Breast epithelium (tissue), 4 donors: ENCODE measurements at regions not wholly inside any gene's neighbourhood (a gene's known extent, or its start where the extent isn't known, plus 50 kb on each side); places are given as distances from the start of the nearest gene placed in this dataset.
A peak's percentile ranks its signal among the peaks of the same experiment; 100 is the strongest.

Source experiments
- DNase-seq, 2 donors: peaks; one replicate each; pipeline ENCODE4 v3.0.0-alpha.2; 2019; ENCODE audit warnings: low spot score in 2 of 2
- H3K27ac ChIP-seq, 2 donors: fragments of 200-600 bp; sonication (generic) in 1 of 2; one replicate each; pipeline ENCODE4 v1.5.1; 2016 to 2019; ENCODE audit warnings: mild to moderate bottlenecking in 1 of 2
- H3K27me3 ChIP-seq, 2 donors: fragments of 200-600 bp; sonication (generic) in 1 of 2; one replicate each; pipeline versions ENCODE4 v1.5.1 to v1.6.0; 2017 to 2019; ENCODE audit warnings: control low read depth in 1 of 2, mild to moderate bottlenecking in 1 of 2
- H3K36me3 ChIP-seq: fragments of 200-600 bp; one replicate; pipeline ENCODE4 v1.5.1; 2019
- H3K4me1 ChIP-seq, 2 donors: fragments of 200-600 bp; sonication (generic); one replicate each; pipeline ENCODE4 v1.5.1; 2016 to 2019; ENCODE audit warnings: control low read depth in 1 of 2
- H3K4me3 ChIP-seq, 3 donors: fragments of 200-600 bp; sonication (generic); 1 replicate in 2 of 3; 2 replicates in 1 of 3; pipeline ENCODE4 v1.5.1; 2016 to 2019; ENCODE audit warnings: mild to moderate bottlenecking in 3 of 3, moderate library complexity in 2 of 3
- H3K9me3 ChIP-seq, 2 donors: fragments of 200-600 bp; sonication (generic) in 1 of 2; one replicate each; pipeline ENCODE4 v1.5.1; 2016 to 2019; ENCODE audit warnings: control low read depth in 1 of 2
- CTCF ChIP-seq, 3 donors: fragments of 450-650 bp; IDR thresholded peaks; one replicate each; pipeline ENCODE4 v1.5.1; 2016 to 2017; ENCODE audit warnings: antibody characterized with exemption in 3 of 3, mild to moderate bottlenecking in 3 of 3, moderate library complexity in 3 of 3
- POLR2A ChIP-seq: fragments of 450-650 bp; IDR thresholded peaks from one replicate; pipeline ENCODE4 v1.6.1; 2016; ENCODE audit warnings: antibody characterized with exemption, mild to moderate bottlenecking, moderate library complexity
- POLR2AphosphoS5 ChIP-seq, 3 donors: sonication (generic); formaldehyde crosslinking; IDR thresholded peaks; one replicate each; pipeline ENCODE4 v1.6.1; 2017; ENCODE audit warnings: antibody characterized with exemption in 3 of 3
- intact Hi-C: fragments of 100-400 bp; cut with DNase I; formaldehyde crosslinking; loops from one replicate; pipeline ENCODE4 v1.15.1; 2023; ENCODE audit warnings: low total_unique reads

- DNase-seq, result no peak
- intact Hi-C loops, result no loop called here
- no peaks in the 10 kb centered on the region for H3K36me3 ChIP-seq
- no peaks in the 10 kb centered on the region for H3K27me3 ChIP-seq
- H3K9me3 ChIP-seq, result no peaks in the 10 kb centered on the region
- TF ChIP-seq CTCF (IDR thresholded peaks at IDR 0.05) (no peak), POLR2A (no peak)
- H3K27ac ChIP-seq, result peak overlapping the region in 1 of 2 donors; percentile 9
- H3K4me3 ChIP-seq, result no peak overlapping the region
- H3K4me1 ChIP-seq, result no peaks in the 10 kb centered on the region
Observed at GRCh38 chr5:161105525-161105924, 253.5 kb upstream of the ATP10B start.

GRCh38 chr5:161098516-161098915, 246.5 kb upstream of the ATP10B start:
- Histone ChIP-seq H3K36me3 (no peaks in the 10 kb centered on the region), H3K27me3 (no peaks in the 10 kb centered on the region), H3K27ac (no peak overlapping the region), H3K4me3 (no peak overlapping the region), H3K9me3 (peaks cover 0 to 7% of the 10 kb centered on the region in 2 donors), H3K4me1 (no peaks in the 10 kb centered on the region)
- intact Hi-C loops, result no loop called here
- no peak for DNase-seq
- TF ChIP-seq POLR2AphosphoS5 (IDR thresholded peaks at IDR 0.05) (no peak), CTCF (IDR thresholded peaks at IDR 0.05) (no peak), POLR2A (no peak)

- H3K27ac ChIP-seq, result no peak overlapping the region
- TF ChIP-seq CTCF (IDR thresholded peaks at IDR 0.05) (no peak), POLR2AphosphoS5 (IDR thresholded peaks at IDR 0.05) (no peak), POLR2A (no peak)
- H3K27me3 ChIP-seq, result no peaks in the 10 kb centered on the region
- H3K4me1 ChIP-seq, result no peaks in the 10 kb centered on the region
- no peak for DNase-seq
- intact Hi-C loops, result no loop called here
- no peak overlapping the region for H3K4me3 ChIP-seq
- H3K36me3 ChIP-seq, result no peaks in the 10 kb centered on the region
- H3K9me3 ChIP-seq, result peaks cover 0 to 8% of the 10 kb centered on the region in 2 donors
Observed at GRCh38 chr5:161096581-161096980, 244.6 kb upstream of the ATP10B start.

- Histone ChIP-seq H3K27me3 (no peaks in the 10 kb centered on the region), H3K4me3 (no peak overlapping the region), H3K4me1 (no peaks in the 10 kb centered on the region), H3K9me3 (peaks cover 0 to 8% of the 10 kb centered on the region in 2 donors), H3K27ac (no peak overlapping the region), H3K36me3 (no peaks in the 10 kb centered on the region)
- intact Hi-C loops, result no loop called here
- TF ChIP-seq POLR2AphosphoS5 (IDR thresholded peaks at IDR 0.05), result no peak
- no peak for TF ChIP-seq CTCF (IDR thresholded peaks at IDR 0.05)
- no peak for TF ChIP-seq POLR2A
- DNase-seq, result no peak
Observed at GRCh38 chr5:161095953-161096352, 243.9 kb upstream of the ATP10B start.

GRCh38 chr5:161094411-161094810, 242.4 kb upstream of the ATP10B start:
- intact Hi-C loops, result no loop called here
- no peaks in the 10 kb centered on the region for H3K27me3 ChIP-seq
- H3K36me3 ChIP-seq, result no peaks in the 10 kb centered on the region
- no peak overlapping the region for H3K4me3 ChIP-seq
- peaks cover 0 to 8% of the 10 kb centered on the region in 2 donors for H3K9me3 ChIP-seq
- TF ChIP-seq CTCF (IDR thresholded peaks at IDR 0.05) (no peak), POLR2AphosphoS5 (IDR thresholded peaks at IDR 0.05) (no peak), POLR2A (no peak)
- no peak for DNase-seq
- no peak overlapping the region for H3K27ac ChIP-seq
- H3K4me1 ChIP-seq, result no peaks in the 10 kb centered on the region
